ENCODE measurements at regions not wholly inside any gene's neighbourhood (a gene's known extent, or its start where the extent isn't known, plus 50 kb on each side); places are given as distances from the start of the nearest gene placed in this dataset.
A peak's percentile ranks its signal among the peaks of the same experiment; 100 is the strongest.
"Not testable (repeated sequence)": the region's sequence is repeated elsewhere in the genome, so short reads cannot be mapped to it uniquely, and the experiment has no call there.

- ATAC-seq: no peak
- intact Hi-C loops (cut with micrococcal nuclease): loop anchor here (10.0 kb wide), 1 partner anchor 403 kb away; no protein-coding TSS in a partner anchor
Observed at GRCh38 chr13:44887515-44887914, 101.8 kb downstream of the NUFIP1 start.

GRCh38 chr13:44884076-44884729, 105.1 kb downstream of the NUFIP1 start:
- intact Hi-C loops (cut with micrococcal nuclease): loop anchor here (10.0 kb wide), 1 partner anchor 399 kb away; no protein-coding TSS in a partner anchor
- ATAC-seq (no peak), DNase-seq (no peak)

More at GRCh38 chr13:44887515-44887914, 101.8 kb downstream of the NUFIP1 start:
- DNase-seq: no peak

GRCh38 chr13:44879452-44880058, 109.7 kb downstream of the NUFIP1 start:
- no peak for DNase-seq
- ATAC-seq: peak; percentile 54
- intact Hi-C loops (cut with micrococcal nuclease): loop anchor here (10.0 kb wide), 1 partner anchor 395 kb away; no protein-coding TSS in a partner anchor

- no peak for DNase-seq
- no peak for ATAC-seq
- intact Hi-C loops (cut with micrococcal nuclease): no loop called here
Observed at GRCh38 chr13:44876782-44877324, 112.4 kb downstream of the NUFIP1 start.

- DNase-seq (no peak), ATAC-seq (no peak)
- intact Hi-C loops (cut with micrococcal nuclease): no loop called here
Observed at GRCh38 chr13:44874886-44875630, 114.2 kb downstream of the NUFIP1 start.

- ATAC-seq: no peak
- intact Hi-C loops (cut with micrococcal nuclease): no loop called here
- DNase-seq: no peak
Observed at GRCh38 chr13:44874176-44874575, 115.1 kb downstream of the NUFIP1 start.

- DNase-seq: no peak
- intact Hi-C loops (cut with micrococcal nuclease): no loop called here
- ATAC-seq: peak; percentile 11
Observed at GRCh38 chr13:44873461-44873860, 115.8 kb downstream of the NUFIP1 start.

- ATAC-seq (no peak), DNase-seq (no peak)
- intact Hi-C loops (cut with micrococcal nuclease): no loop called here
Observed at GRCh38 chr13:44872751-44873150, 116.5 kb downstream of the NUFIP1 start.

GRCh38 chr13:44870456-44870929, 118.8 kb downstream of the NUFIP1 start:
- intact Hi-C loops (cut with micrococcal nuclease): no loop called here
- ATAC-seq: peak; percentile 95
- DNase-seq: peak; percentile 78

- ATAC-seq (no peak), DNase-seq (no peak)
- intact Hi-C loops (cut with micrococcal nuclease): no loop called here
Observed at GRCh38 chr13:44869167-44869566, 120.1 kb downstream of the NUFIP1 start.

- intact Hi-C loops (cut with micrococcal nuclease): no loop called here
- DNase-seq: no peak
- ATAC-seq: no peak
Observed at GRCh38 chr13:44868397-44868796, 120.9 kb downstream of the NUFIP1 start.

GRCh38 chr13:44867825-44868224, 121.4 kb downstream of the NUFIP1 start:
- ATAC-seq (no peak), DNase-seq (no peak)
- intact Hi-C loops (cut with micrococcal nuclease): no loop called here

- ATAC-seq (no peak), DNase-seq (no peak)
- intact Hi-C loops (cut with micrococcal nuclease): no loop called here
Observed at GRCh38 chr13:44866411-44866911, 122.8 kb downstream of the NUFIP1 start.

GRCh38 chr13:44865722-44866410, 123.4 kb downstream of the NUFIP1 start:
- DNase-seq: no peak
- intact Hi-C loops (cut with micrococcal nuclease): no loop called here
- no peak for ATAC-seq

GRCh38 chr13:44863641-44864040, 125.6 kb downstream of the NUFIP1 start:
- ATAC-seq: not testable (repeated sequence)

GRCh38 chr13:44860454-44860853, 128.8 kb downstream of the NUFIP1 start:
- ATAC-seq (no peak), DNase-seq (no peak)
- intact Hi-C loops (cut with micrococcal nuclease): no loop called here

More at GRCh38 chr13:44863641-44864040, 125.6 kb downstream of the NUFIP1 start:
- DNase-seq; intact Hi-C loops (cut with micrococcal nuclease): not testable (repeated sequence)

- no peak for DNase-seq
- no peak for ATAC-seq
- intact Hi-C loops (cut with micrococcal nuclease): no loop called here
Observed at GRCh38 chr13:44857736-44858135, 131.5 kb downstream of the NUFIP1 start.

GRCh38 chr13:44857061-44857460, 132.2 kb downstream of the NUFIP1 start:
- intact Hi-C loops (cut with micrococcal nuclease): no loop called here
- ATAC-seq (no peak), DNase-seq (no peak)

- DNase-seq (no peak), ATAC-seq (peak; percentile 6)
- intact Hi-C loops (cut with micrococcal nuclease): no loop called here
Observed at GRCh38 chr13:44855860-44856259, 133.4 kb downstream of the NUFIP1 start.

Data from left ventricle myocardium superior (tissue), 1 donor.